ENCODE measurements at regions not wholly inside any gene's neighbourhood (a gene's known extent, or its start where the extent isn't known, plus 50 kb on each side); places are given as distances from the start of the nearest gene placed in this dataset.

DNA sequence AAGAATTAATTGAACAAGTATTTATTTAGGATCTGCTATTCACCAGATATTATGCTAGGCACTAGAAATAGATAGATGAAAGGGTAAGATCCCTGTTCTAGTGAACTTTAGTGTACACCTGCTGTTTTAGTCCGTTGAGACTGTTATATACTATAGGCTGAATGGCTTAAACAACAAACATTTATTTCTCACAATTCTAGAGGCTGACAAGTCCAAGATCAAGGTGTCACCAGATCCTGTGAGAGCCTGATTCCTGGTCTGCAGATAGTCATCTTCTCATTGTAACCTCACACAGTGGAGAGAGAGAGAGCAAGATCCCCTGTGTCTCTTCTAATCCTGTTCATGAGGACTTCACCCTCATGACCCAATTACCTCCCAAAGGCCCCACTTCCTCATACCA lies 281.4 kb upstream of the KCNH8 start:
- Histone ChIP-seq H3K27me3 (replicated peaks in 1 of 4; ENCODE audit: control insufficient read depth in 3 of 4, extremely low read depth in 1 of 4, insufficient read depth in 3 of 4, low read length in 3 of 4) (no peaks in the 10 kb centered on the region), H3K56ac (replicated peaks; ENCODE audit: insufficient read length, low read depth, low read length) (no peak overlapping the region), H2BK5ac (ENCODE audit: low read depth, low read length) (no peak overlapping the region), H3K4me2 (ENCODE audit: insufficient read depth in 1 of 2, low read depth in 2 of 2, low read length in 2 of 2) (no peak overlapping the region), H3K27ac (ENCODE audit: low read depth, low read length) (no peak overlapping the region), H2BK15ac (ENCODE audit: low read length) (no peak overlapping the region), H3K23ac (ENCODE audit: insufficient read length) (no peak overlapping the region), H4K91ac (replicated peaks; ENCODE audit: insufficient read length, low read length) (no peak overlapping the region), H3K4me1 (replicated peaks in 1 of 4; ENCODE audit: control insufficient read depth in 3 of 4, insufficient read depth in 4 of 4, low read length in 3 of 4) (no peaks in the 10 kb centered on the region), H2BK12ac (ENCODE audit: low read depth, low read length) (no peak overlapping the region), H3K36me3 (ENCODE audit: control insufficient read depth in 2 of 4, insufficient read depth in 4 of 4, low read length in 3 of 4) (no peaks in the 10 kb centered on the region), H4K8ac (ENCODE audit: extremely low read depth, insufficient read depth, low read length) (no peak overlapping the region), H3K4ac (replicated peaks; ENCODE audit: insufficient read length, low read depth, low read length) (no peak overlapping the region), H3K9me3 (ENCODE audit: insufficient read depth in 2 of 2, low read depth in 1 of 2, low read length in 1 of 2) (no peaks in the 10 kb centered on the region), H2AK5ac (ENCODE audit: low read depth, low read length) (no peak overlapping the region), H2BK120ac (replicated peaks; ENCODE audit: low read depth, low read length) (no peak overlapping the region), H3K79me1 (ENCODE audit: low read depth, low read length) (no peaks in the 10 kb centered on the region), H3K9ac (replicated peaks in 1 of 4; ENCODE audit: extremely low read depth in 1 of 4, low read depth in 3 of 4, low read length in 3 of 4) (no peak overlapping the region), H3K18ac (ENCODE audit: extremely low read depth, low read length) (no peak overlapping the region), H3K14ac (ENCODE audit: insufficient read length) (no peak overlapping the region), H3K23me2 (ENCODE audit: low read depth, low read length) (no peaks in the 10 kb centered on the region), H3K4me3 (ENCODE audit: extremely low read depth in 1 of 4, insufficient read depth in 2 of 4, low read depth in 3 of 4, low read length in 4 of 4) (no peak overlapping the region), H3K79me2 (ENCODE audit: control insufficient read depth in 1 of 2, insufficient read depth in 2 of 2, low read length in 2 of 2) (no peaks in the 10 kb centered on the region), H4K5ac (ENCODE audit: insufficient read length, low read depth, low read length) (no peak overlapping the region), H2BK20ac (ENCODE audit: low read length) (no peak overlapping the region), H2AFZ (ENCODE audit: low read length) (no peak overlapping the region), H4K20me1 (replicated peaks in 1 of 2; ENCODE audit: control insufficient read depth in 1 of 2, insufficient read depth in 2 of 2, low read length in 2 of 2) (no peaks in the 10 kb centered on the region)
- ChIA-PET POLR2A (ENCODE audit: partially characterized antibody) (no interaction called here), CTCF (ENCODE audit: partially characterized antibody) (no interaction called here)
- FAIRE-seq (no peak), DNase-seq (ENCODE audit: low read depth in 1 of 2, low spot score in 2 of 2) (no peak)
- 80% methylated on average over 1 of the region's 1 CpG; no CpG with 5 or more reads in 1 of the 2 experiments for WGBS, 2 experiments (ENCODE audit: extremely low coverage in 1 of 2, insufficient coverage in 1 of 2, insufficient read length in 1 of 2, insufficient replicate concordance in 2 of 2, low coverage in 1 of 2, low lambda C conversion rate in 2 of 2, missing lambda C conversion rate in 1 of 2)
- TF ChIP-seq SIRT6 (IDR thresholded peaks at IDR 0.05; ENCODE audit: low read length) (no peak), ZNF274 (IDR thresholded peaks at IDR 0.05; ENCODE audit: borderline replicate concordance, extremely low read depth, low read length) (no peak), HDAC2 (IDR thresholded peaks at IDR 0.05; ENCODE audit: borderline replicate concordance in 1 of 2, low read depth in 2 of 2, low read length in 2 of 2) (no peak), EGR1 (IDR thresholded peaks at IDR 0.05; ENCODE audit: borderline replicate concordance, low read depth, low read length) (no peak), YY1 (IDR thresholded peaks at IDR 0.05; ENCODE audit: low read depth, low read length) (no peak), TEAD4 (IDR thresholded peaks at IDR 0.05; ENCODE audit: low read depth, low read length) (no peak), BCL11A (IDR thresholded peaks at IDR 0.05; ENCODE audit: low read depth in 2 of 2, low read length in 2 of 2) (no peak), RBBP5 (IDR thresholded peaks at IDR 0.05; ENCODE audit: borderline replicate concordance, low read depth, low read length) (no peak), TAF1 (IDR thresholded peaks at IDR 0.05; ENCODE audit: low read depth, low read length) (no peak), SUZ12 (IDR thresholded peaks at IDR 0.05; ENCODE audit: low read length) (no peak), SIN3A (conservative IDR thresholded peaks at IDR 0.05 in 1 of 2, IDR thresholded peaks at IDR 0.05 in 1 of 2; ENCODE audit: low read depth in 1 of 2, low read length in 2 of 2) (no peak), SRF (IDR thresholded peaks at IDR 0.05; ENCODE audit: low read depth, low read length) (no peak), RAD21 (IDR thresholded peaks at IDR 0.05 in 1 of 2, conservative IDR thresholded peaks at IDR 0.05 in 1 of 2; ENCODE audit: low read depth in 2 of 2, low read length in 2 of 2) (no peak), BACH1 (IDR thresholded peaks at IDR 0.05; ENCODE audit: low read length) (no peak)
- TF ChIP-seq, protein P1, sequence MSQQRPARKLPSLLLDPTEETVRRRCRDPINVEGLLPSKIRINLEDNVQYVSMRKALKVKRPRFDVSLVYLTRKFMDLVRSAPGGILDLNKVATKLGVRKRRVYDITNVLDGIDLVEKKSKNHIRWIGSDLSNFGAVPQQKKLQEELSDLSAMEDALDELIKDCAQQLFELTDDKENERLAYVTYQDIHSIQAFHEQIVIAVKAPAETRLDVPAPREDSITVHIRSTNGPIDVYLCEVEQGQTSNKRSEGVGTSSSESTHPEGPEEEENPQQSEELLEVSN (IDR thresholded peaks at IDR 0.05) = no peak

Data from H1 (cell line).